H9 (cell line): ENCODE measurements at regions not wholly inside any gene's neighbourhood (a gene's known extent, or its start where the extent isn't known, plus 50 kb on each side); places are given as distances from the start of the nearest gene placed in this dataset.

Experiments used
- DNase-seq: peaks from one replicate; pipeline ENCODE4 v3.0.0-alpha.2; 2017
- H2AFZ ChIP-seq: one replicate; pipeline ENCODE4 v1.6.1; 2013; ENCODE audit warnings: mild to moderate bottlenecking, low read length, control low read depth, moderate library complexity
- H2AK5ac ChIP-seq: 2 replicates; pipeline ENCODE4 v1.6.1; 2013; ENCODE audit warnings: low read length, control low read depth, mixed read lengths; ENCODE audit not compliant: insufficient read length
- H2BK120ac ChIP-seq: one replicate; pipeline ENCODE4 v1.6.1; 2013; ENCODE audit warnings: low read depth, mild to moderate bottlenecking, low read length, control low read depth, inconsistent platforms; ENCODE audit not compliant: poor library complexity, severe bottlenecking
- H2BK12ac ChIP-seq: 2 replicates; pipeline ENCODE4 v1.6.1; 2013; ENCODE audit warnings: low read length, control low read depth, mixed read lengths, low read depth; ENCODE audit not compliant: insufficient read length
- H2BK15ac ChIP-seq: 2 replicates; pipeline ENCODE4 v1.6.1; 2013; ENCODE audit warnings: low read depth, low read length, control low read depth
- H2BK20ac ChIP-seq: one replicate; pipeline ENCODE4 v1.6.1; 2013; ENCODE audit warnings: low read depth, mild to moderate bottlenecking, low read length, control low read depth, inconsistent platforms; ENCODE audit not compliant: poor library complexity, severe bottlenecking
- H2BK5ac ChIP-seq: 2 replicates; pipeline ENCODE4 v1.6.1; 2013; ENCODE audit warnings: low read length, control low read depth, mixed read lengths; ENCODE audit not compliant: insufficient read length
- H3K14ac ChIP-seq: 2 replicates; pipeline ENCODE4 v1.6.1; 2013; ENCODE audit warnings: low read length, control low read depth; ENCODE audit not compliant: insufficient read depth
- H3K18ac ChIP-seq: 2 replicates; pipeline ENCODE4 v1.6.1; 2013; ENCODE audit warnings: low read depth, mild to moderate bottlenecking, mixed read lengths, low read length, control low read depth; ENCODE audit not compliant: insufficient read length
- H3K23ac ChIP-seq: 2 replicates; pipeline ENCODE4 v1.6.1; 2013; ENCODE audit warnings: low read length, control low read depth, mixed read lengths, low read depth; ENCODE audit not compliant: insufficient read length
- H3K23me2 ChIP-seq: 2 replicates; pipeline ENCODE4 v1.6.1; 2013; ENCODE audit warnings: low read depth, mild to moderate bottlenecking, mixed read lengths, low read length, control low read depth; ENCODE audit not compliant: insufficient read length, poor library complexity, severe bottlenecking
- H3K27ac ChIP-seq: 2 replicates; pipeline ENCODE4 v1.5.1; 2013; ENCODE audit warnings: low read length, control low read depth, mixed read lengths, low read depth; ENCODE audit not compliant: insufficient read length
- H3K27me3 ChIP-seq: 2 replicates; pipeline ENCODE4 v1.6.1; 2013; ENCODE audit warnings: low read length, control low read depth, inconsistent platforms; ENCODE audit not compliant: insufficient read depth
- H3K4ac ChIP-seq: 2 replicates; pipeline ENCODE4 v1.6.1; 2013; ENCODE audit warnings: low read depth, mild to moderate bottlenecking, control low read depth, inconsistent platforms, low read length, moderate library complexity
- H3K4me1 ChIP-seq: 2 replicates; pipeline ENCODE4 v1.6.1; 2013; ENCODE audit warnings: low read length, control low read depth, inconsistent platforms; ENCODE audit not compliant: insufficient read depth
- H3K4me2 ChIP-seq: 2 replicates; pipeline ENCODE4 v1.6.1; 2013; ENCODE audit warnings: low read length, control low read depth, mixed read lengths; ENCODE audit not compliant: insufficient read length, insufficient read depth
- H3K56ac ChIP-seq: 2 replicates; pipeline ENCODE4 v1.6.1; 2013; ENCODE audit warnings: low read depth, mild to moderate bottlenecking, mixed read lengths, low read length, control low read depth; ENCODE audit not compliant: insufficient read length
- H3K79me1 ChIP-seq: 2 replicates; pipeline ENCODE4 v1.6.1; 2013; ENCODE audit warnings: low read depth, mild to moderate bottlenecking, moderate library complexity, low read length, control low read depth, inconsistent platforms; ENCODE audit not compliant: insufficient read depth, poor library complexity, severe bottlenecking
- H3K79me2 ChIP-seq: 2 replicates; pipeline ENCODE4 v1.6.1; 2013; ENCODE audit warnings: low read length, control low read depth, inconsistent platforms; ENCODE audit not compliant: insufficient read depth
- H3K9ac ChIP-seq: 2 replicates; pipeline ENCODE4 v1.6.1; 2013; ENCODE audit warnings: low read length, control low read depth, mixed read lengths; ENCODE audit not compliant: insufficient read length; ENCODE audit errors: extremely low read depth
- H3K9me3 ChIP-seq: one replicate; pipeline ENCODE4 v1.6.1; 2013; ENCODE audit warnings: low read depth, low read length, inconsistent platforms; ENCODE audit not compliant: control insufficient read depth
- H3T11ph ChIP-seq: one replicate; pipeline ENCODE4 v1.6.1; 2013; ENCODE audit warnings: mild to moderate bottlenecking, low read length, control low read depth, inconsistent platforms
- H4K20me1 ChIP-seq: one replicate; pipeline ENCODE4 v1.6.1; 2013; ENCODE audit not compliant: control insufficient read depth, insufficient read length, insufficient read depth
- H4K5ac ChIP-seq: 2 replicates; pipeline ENCODE4 v1.6.1; 2013; ENCODE audit warnings: low read depth, mild to moderate bottlenecking, mixed read lengths, low read length, control low read depth; ENCODE audit not compliant: insufficient read length
- H4K8ac ChIP-seq: replicated peaks from 2 replicates; pipeline ENCODE4 v1.6.1; 2013; ENCODE audit warnings: low read length, control low read depth, mixed read lengths, low read depth; ENCODE audit not compliant: insufficient read length
- H4K91ac ChIP-seq: 2 replicates; pipeline ENCODE4 v1.6.1; 2013; ENCODE audit warnings: low read depth, mild to moderate bottlenecking, moderate library complexity, mixed read lengths, low read length, control low read depth; ENCODE audit not compliant: insufficient read length
- H3K27ac Mint-ChIP-seq, 3 experiments: 2 replicates in 2 of 3; 3 replicates in 1 of 3; pipeline ENCODE4 v1.8.0; 2020 to 2021; ENCODE audit warnings: mixed read lengths in 3 of 3, mild to moderate bottlenecking in 1 of 3, moderate library complexity in 1 of 3
- H3K27me3 Mint-ChIP-seq: 2 replicates; pipeline ENCODE4 v1.8.0; 2021; ENCODE audit warnings: low read depth, mild to moderate bottlenecking, moderate library complexity, mixed read lengths
- H3K36me3 Mint-ChIP-seq, 3 experiments: 2 replicates in 2 of 3; 3 replicates in 1 of 3; pipeline ENCODE4 v1.8.0; 2020 to 2021; ENCODE audit warnings: low read depth in 3 of 3, mixed read lengths in 3 of 3; ENCODE audit not compliant: insufficient read depth in 1 of 3
- H3K4me1 Mint-ChIP-seq, 2 experiments: 2 replicates each; pipeline ENCODE4 v1.8.0; 2020; ENCODE audit warnings: mixed read lengths in 2 of 2
- H3K4me3 Mint-ChIP-seq, 2 experiments: 2 replicates in 1 of 2; 3 replicates in 1 of 2; pipeline ENCODE4 v1.8.0; 2020 to 2021; ENCODE audit warnings: mild to moderate bottlenecking in 2 of 2, mixed read lengths in 2 of 2, moderate library complexity in 1 of 2
- H3K9me3 Mint-ChIP-seq, 2 experiments: 2 replicates in 1 of 2; 3 replicates in 1 of 2; pipeline ENCODE4 v1.8.0; 2020; ENCODE audit warnings: mild to moderate bottlenecking in 2 of 2, mixed read lengths in 2 of 2, moderate library complexity in 1 of 2
- WGBS: extraction: QIAGEN DNeasy Blood & Tissue Kit; methylation state at CpG from one replicate; pipeline ENCODE4 v1.1.7; 2013; ENCODE audit warnings: missing lambda C conversion rate, low lambda C conversion rate, mixed read lengths; ENCODE audit not compliant: insufficient read length; ENCODE audit errors: extremely low coverage; 5-methylcytosine and 5-hydroxymethylcytosine counted together
- TF ChIP-seq, protein P1 (sequence below): fragments of 200-600 bp; sonication (generic); conservative IDR thresholded peaks from 3 replicates; pipeline ENCODE4 v1.8.0; 2021; ENCODE audit warnings: antibody characterized with exemption, mild to moderate bottlenecking

DNA sequence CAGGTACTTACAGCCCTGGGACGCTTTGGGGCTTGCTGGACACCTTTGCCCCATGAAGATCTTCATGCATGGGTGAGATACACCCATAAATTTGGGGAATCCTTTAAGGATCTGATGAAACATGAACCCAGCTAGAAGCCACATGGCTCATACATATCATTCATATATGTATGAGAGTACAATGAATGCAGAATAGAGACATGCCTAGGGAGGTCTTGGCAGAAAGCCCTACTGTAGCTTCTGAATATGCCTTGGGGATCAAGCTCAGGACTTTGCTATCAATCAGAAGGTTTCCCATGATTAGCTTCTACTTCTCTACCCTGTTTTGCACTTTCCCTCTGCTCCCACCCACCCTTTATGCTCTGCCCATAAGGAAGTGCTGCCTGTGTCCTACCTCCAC is 368.4 kb downstream of the LPIN1 start:
- H3K36me3 Mint-ChIP-seq, result peaks cover 0 to 2% (median 0%) of the 10 kb centered on the region in 3 experiments; a peak in 1 of 7 replicates
- Histone ChIP-seq H2AK5ac (no peak overlapping the region), H3K4me1 (peaks cover 3% of the 10 kb centered on the region; the same call in 1 of the 2 replicates), H3K23me2 (no peaks in the 10 kb centered on the region), H4K20me1 (no peaks in the 10 kb centered on the region), H3K9me3 (no peaks in the 10 kb centered on the region), H3T11ph (no peak overlapping the region), H3K27me3 (no peaks in the 10 kb centered on the region), H3K9ac (no peak overlapping the region), H3K14ac (no peak overlapping the region), H3K27ac (no peak overlapping the region), H3K18ac (no peak overlapping the region), H2BK15ac (no peak overlapping the region), H3K23ac (no peak overlapping the region), H3K79me2 (no peaks in the 10 kb centered on the region), H2AFZ (no peak overlapping the region), H3K4me2 (no peak overlapping the region), H4K5ac (no peak overlapping the region), H2BK12ac (no peak overlapping the region), H4K91ac (no peak overlapping the region), H2BK120ac (no peak overlapping the region), H2BK20ac (no peak overlapping the region), H3K79me1 (no peaks in the 10 kb centered on the region), H4K8ac (no peak overlapping the region), H2BK5ac (no peak overlapping the region), H3K56ac (no peak overlapping the region), H3K4ac (no peak overlapping the region)
- no peak overlapping the region for H3K4me3 Mint-ChIP-seq
- no peaks in the 10 kb centered on the region for H3K27me3 Mint-ChIP-seq
- TF ChIP-seq, protein P1, sequence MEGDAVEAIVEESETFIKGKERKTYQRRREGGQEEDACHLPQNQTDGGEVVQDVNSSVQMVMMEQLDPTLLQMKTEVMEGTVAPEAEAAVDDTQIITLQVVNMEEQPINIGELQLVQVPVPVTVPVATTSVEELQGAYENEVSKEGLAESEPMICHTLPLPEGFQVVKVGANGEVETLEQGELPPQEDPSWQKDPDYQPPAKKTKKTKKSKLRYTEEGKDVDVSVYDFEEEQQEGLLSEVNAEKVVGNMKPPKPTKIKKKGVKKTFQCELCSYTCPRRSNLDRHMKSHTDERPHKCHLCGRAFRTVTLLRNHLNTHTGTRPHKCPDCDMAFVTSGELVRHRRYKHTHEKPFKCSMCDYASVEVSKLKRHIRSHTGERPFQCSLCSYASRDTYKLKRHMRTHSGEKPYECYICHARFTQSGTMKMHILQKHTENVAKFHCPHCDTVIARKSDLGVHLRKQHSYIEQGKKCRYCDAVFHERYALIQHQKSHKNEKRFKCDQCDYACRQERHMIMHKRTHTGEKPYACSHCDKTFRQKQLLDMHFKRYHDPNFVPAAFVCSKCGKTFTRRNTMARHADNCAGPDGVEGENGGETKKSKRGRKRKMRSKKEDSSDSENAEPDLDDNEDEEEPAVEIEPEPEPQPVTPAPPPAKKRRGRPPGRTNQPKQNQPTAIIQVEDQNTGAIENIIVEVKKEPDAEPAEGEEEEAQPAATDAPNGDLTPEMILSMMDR, result no peak
- no peak overlapping the region for H3K27ac Mint-ChIP-seq
- H3K4me1 Mint-ChIP-seq, result peaks cover 9 to 15% of the 10 kb centered on the region in 2 experiments
- DNase-seq, result no peak
- WGBS, result no CpG with 5 or more reads among the region's 1 CpG
- H3K9me3 Mint-ChIP-seq, result no peaks in the 10 kb centered on the region
